Astrocyte of the spinal cord (primary cell): ENCODE measurements at regions not wholly inside any gene's neighbourhood (a gene's known extent, or its start where the extent isn't known, plus 50 kb on each side); places are given as distances from the start of the nearest gene placed in this dataset.
"Not testable (repeated sequence)": the region's sequence is repeated elsewhere in the genome, so short reads cannot be mapped to it uniquely, and the experiment has no call there.

Experiments used
- DNase-seq: peaks from one replicate; pipeline ENCODE4 v3.0.0; 2011; ENCODE audit warnings: low read depth, low spot score
- H3K4me3 ChIP-seq: 2 replicates; pipeline ENCODE4 v1.5.1; 2011; ENCODE audit warnings: low read depth, mild to moderate bottlenecking, low read length, moderate library complexity
- CTCF ChIP-seq: IDR thresholded peaks from 2 replicates; pipeline ENCODE4 v1.5.1; 2012; ENCODE audit warnings: low read depth, mild to moderate bottlenecking, low read length, inconsistent platforms
- in situ Hi-C: cut with HindIII; loops from 2 replicates; pipeline ENCODE4 v1.10.0; 2017; ENCODE audit warnings: low sequenced_read_pairs

GRCh38 chr22:22193923-22194322 lies 50.7 kb upstream of the VPREB1 start:
- in situ Hi-C loops: no loop called here
- no peak for TF ChIP-seq CTCF
- no peak overlapping the region for H3K4me3 ChIP-seq
- no peak for DNase-seq

GRCh38 chr22:22193462-22193861 lies 51.1 kb upstream of the VPREB1 start:
- in situ Hi-C loops, DNase-seq, H3K4me3 ChIP-seq: not testable (repeated sequence)

- DNase-seq, in situ Hi-C loops, H3K4me3 ChIP-seq: not testable (repeated sequence)
Measured at GRCh38 chr22:22193006-22193405, 51.6 kb upstream of the VPREB1 start.

GRCh38 chr22:22189796-22190195 lies 54.8 kb upstream of the VPREB1 start:
- H3K4me3 ChIP-seq, DNase-seq, in situ Hi-C loops: not testable (repeated sequence)

GRCh38 chr22:22187863-22188262 lies 56.7 kb upstream of the VPREB1 start:
- in situ Hi-C loops, DNase-seq: not testable (repeated sequence)

GRCh38 chr22:22187299-22187698 lies 57.3 kb upstream of the VPREB1 start:
- no peak overlapping the region for H3K4me3 ChIP-seq
- in situ Hi-C loops: no loop called here
- no peak for TF ChIP-seq CTCF
- no peak for DNase-seq

More at GRCh38 chr22:22187863-22188262, 56.7 kb upstream of the VPREB1 start:
- H3K4me3 ChIP-seq: not testable (repeated sequence)

GRCh38 chr22:22185844-22186499 lies 58.6 kb upstream of the VPREB1 start:
- H3K4me3 ChIP-seq: no peak overlapping the region
- TF ChIP-seq CTCF: no peak
- in situ Hi-C loops: no loop called here
- no peak for DNase-seq

GRCh38 chr22:22185217-22185616 lies 59.4 kb upstream of the VPREB1 start:
- no peak for DNase-seq
- H3K4me3 ChIP-seq: no peak overlapping the region
- in situ Hi-C loops: no loop called here
- no peak for TF ChIP-seq CTCF

GRCh38 chr22:22184277-22184807 lies 60.2 kb upstream of the VPREB1 start:
- H3K4me3 ChIP-seq: no peak overlapping the region
- TF ChIP-seq CTCF: no peak
- in situ Hi-C loops: no loop called here
- no peak for DNase-seq
